ENCODE measurements at regions not wholly inside any gene's neighbourhood (a gene's known extent, or its start where the extent isn't known, plus 50 kb on each side); places are given as distances from the start of the nearest gene placed in this dataset.

DNA sequence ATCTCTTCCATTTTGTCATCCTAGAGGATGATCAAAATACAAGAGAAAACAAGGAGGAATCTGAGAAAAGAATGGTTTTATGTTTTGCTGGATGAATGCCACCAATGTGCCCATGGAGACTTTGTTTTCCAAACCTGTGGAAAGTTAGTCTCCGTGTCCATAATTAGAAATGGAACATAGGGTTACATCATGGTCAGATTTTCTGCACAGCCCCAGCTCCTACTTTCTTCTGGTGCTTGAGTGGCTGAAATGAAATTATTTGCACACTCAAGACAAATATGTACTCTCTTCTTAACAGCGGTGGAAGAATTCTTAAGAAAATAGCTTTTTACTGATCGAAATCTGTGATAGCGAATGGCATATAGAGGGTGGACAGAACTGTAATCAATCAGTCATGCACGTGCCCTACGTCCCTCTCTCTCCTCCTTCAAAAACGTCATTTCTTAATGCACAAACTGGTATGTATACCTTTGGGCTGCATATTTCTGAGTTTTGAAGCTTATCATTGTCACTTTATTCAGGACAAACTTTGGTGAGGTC, 825.2 kb downstream of the AACS start (continued):
- no peak for TF ChIP-seq CTCF (IDR thresholded peaks at IDR 0.05; ENCODE audit: control extremely low read depth in 1 of 3, insufficient read depth in 1 of 3, low read depth in 1 of 3, low read length in 3 of 3)
- no peak for TF ChIP-seq CEBPB (IDR thresholded peaks at IDR 0.05; ENCODE audit: low read depth, low read length)
- TF ChIP-seq NRF1 (IDR thresholded peaks at IDR 0.05; ENCODE audit: low read depth, low read length), result no peak
- TF ChIP-seq YY1 (IDR thresholded peaks at IDR 0.05; ENCODE audit: low read depth, low read length), result no peak
- TF ChIP-seq JUND (IDR thresholded peaks at IDR 0.05; ENCODE audit: low read length), result no peak
